ENCODE measurements at regions not wholly inside any gene's neighbourhood (a gene's known extent, or its start where the extent isn't known, plus 50 kb on each side); places are given as distances from the start of the nearest gene placed in this dataset.

DNA sequence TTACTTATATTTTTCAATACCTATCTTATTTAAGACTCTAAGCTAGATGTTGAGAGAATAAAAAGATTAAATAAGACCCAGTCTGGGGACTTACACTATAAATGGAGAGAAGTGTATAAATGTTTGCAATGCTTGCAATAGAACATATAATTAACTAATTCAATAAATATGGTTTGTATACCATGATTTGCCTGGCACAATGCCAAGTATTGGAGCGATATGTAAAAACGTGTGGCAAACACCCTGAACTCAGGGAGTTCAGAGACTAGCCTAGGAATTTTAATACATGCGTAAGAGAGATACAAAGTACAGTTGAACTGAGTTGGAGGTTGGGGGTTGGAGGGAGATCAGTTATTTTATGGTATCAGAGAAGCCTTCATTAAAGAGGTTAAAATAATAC, 251.8 kb upstream of the DDX18 start:
- no peak overlapping the region for H2AFZ ChIP-seq (ENCODE audit: low read length)
- ChIA-PET CTCF (no interaction called here), POLR2A (ENCODE audit: unreplicated experiment) (no interaction called here)
- DNase-seq = no peak
- no peaks in the 10 kb centered on the region for H3F3A ChIP-seq (ENCODE audit: low read length, unreplicated experiment)
- no peak overlapping the region for H3K9ac ChIP-seq (ENCODE audit: low read length)
- H3K27me3 ChIP-seq (ENCODE audit: low read length) = no peaks in the 10 kb centered on the region
- H3K4me2 ChIP-seq (ENCODE audit: low read length) = no peak overlapping the region
- TF ChIP-seq CTCF (conservative IDR thresholded peaks at IDR 0.05; ENCODE audit: low read depth, low read length) (no peak), EZH2phosphoT487 (IDR thresholded peaks at IDR 0.05; ENCODE audit: borderline replicate concordance, low read length) (no peak), EZH2 (IDR thresholded peaks at IDR 0.05; ENCODE audit: low read length, unreplicated experiment) (no peak)
- no peaks in the 10 kb centered on the region for H3K4me1 ChIP-seq (ENCODE audit: insufficient read depth, low read length)
- H3K27ac ChIP-seq (ENCODE audit: low read length) = no peak overlapping the region
- no peaks in the 10 kb centered on the region for H3K9me2 ChIP-seq (replicated peaks; ENCODE audit: low read length)
- no peaks in the 10 kb centered on the region for H3K9me3 ChIP-seq (ENCODE audit: low read length)
- BruUV-seq (replicated peaks) = no TSS peak
- H3K79me2 ChIP-seq (ENCODE audit: low read length) = no peaks in the 10 kb centered on the region
- H4K20me1 ChIP-seq (ENCODE audit: low read length) = no peaks in the 10 kb centered on the region
- intact Hi-C loops (cut with micrococcal nuclease) = no loop called here
- ATAC-seq = no peak
- H3K4me3 ChIP-seq (ENCODE audit: low read length) = no peak overlapping the region
- H3K36me3 ChIP-seq (ENCODE audit: low read depth, low read length) = no peaks in the 10 kb centered on the region

- no peak for DNase-seq
- Histone ChIP-seq H3K9ac (ENCODE audit: low read length) (no peak overlapping the region), H3K27ac (ENCODE audit: low read length) (no peak overlapping the region), H3K27me3 (ENCODE audit: low read length) (no peaks in the 10 kb centered on the region), H3K36me3 (ENCODE audit: low read depth, low read length) (no peaks in the 10 kb centered on the region), H3F3A (ENCODE audit: low read length, unreplicated experiment) (no peaks in the 10 kb centered on the region), H2AFZ (ENCODE audit: low read length) (no peak overlapping the region), H3K4me2 (ENCODE audit: low read length) (no peak overlapping the region), H3K4me1 (ENCODE audit: insufficient read depth, low read length) (no peaks in the 10 kb centered on the region), H3K4me3 (ENCODE audit: low read length) (no peak overlapping the region), H3K79me2 (ENCODE audit: low read length) (no peaks in the 10 kb centered on the region), H3K9me2 (replicated peaks; ENCODE audit: low read length) (no peaks in the 10 kb centered on the region), H4K20me1 (ENCODE audit: low read length) (no peaks in the 10 kb centered on the region), H3K9me3 (ENCODE audit: low read length) (no peaks in the 10 kb centered on the region)
- intact Hi-C loops (cut with micrococcal nuclease) = no loop called here
- ChIA-PET POLR2A (ENCODE audit: unreplicated experiment) (no interaction called here), CTCF (no interaction called here)
- TF ChIP-seq EZH2phosphoT487 (IDR thresholded peaks at IDR 0.05; ENCODE audit: borderline replicate concordance, low read length) (no peak), CTCF (conservative IDR thresholded peaks at IDR 0.05; ENCODE audit: low read depth, low read length) (no peak), EZH2 (IDR thresholded peaks at IDR 0.05; ENCODE audit: low read length, unreplicated experiment) (no peak)
- no peak for ATAC-seq
- no TSS peak for BruUV-seq (replicated peaks)
Measured at GRCh38 chr2:117571590-117572349, 242.7 kb upstream of the DDX18 start.

GRCh38 chr2:117587310-117587709, 227.2 kb upstream of the DDX18 start:
- Histone ChIP-seq H3F3A (ENCODE audit: low read length, unreplicated experiment) (no peaks in the 10 kb centered on the region), H3K4me3 (ENCODE audit: low read length) (no peak overlapping the region), H3K9ac (ENCODE audit: low read length) (no peak overlapping the region), H3K4me1 (ENCODE audit: insufficient read depth, low read length) (no peaks in the 10 kb centered on the region), H3K36me3 (ENCODE audit: low read depth, low read length) (no peaks in the 10 kb centered on the region), H4K20me1 (ENCODE audit: low read length) (no peaks in the 10 kb centered on the region), H3K27ac (ENCODE audit: low read length) (no peak overlapping the region), H3K27me3 (ENCODE audit: low read length) (no peaks in the 10 kb centered on the region), H3K4me2 (ENCODE audit: low read length) (no peak overlapping the region), H3K9me2 (replicated peaks; ENCODE audit: low read length) (no peaks in the 10 kb centered on the region), H2AFZ (ENCODE audit: low read length) (no peak overlapping the region), H3K79me2 (ENCODE audit: low read length) (no peaks in the 10 kb centered on the region), H3K9me3 (ENCODE audit: low read length) (no peaks in the 10 kb centered on the region)
- ATAC-seq (no peak), DNase-seq (no peak)
- BruUV-seq (replicated peaks) = no TSS peak
- ChIA-PET CTCF (no interaction called here), POLR2A (ENCODE audit: unreplicated experiment) (no interaction called here)
- TF ChIP-seq EZH2 (IDR thresholded peaks at IDR 0.05; ENCODE audit: low read length, unreplicated experiment) (no peak), CTCF (conservative IDR thresholded peaks at IDR 0.05; ENCODE audit: low read depth, low read length) (no peak), EZH2phosphoT487 (IDR thresholded peaks at IDR 0.05; ENCODE audit: borderline replicate concordance, low read length) (no peak)
- intact Hi-C loops (cut with micrococcal nuclease) = no loop called here

Measured in PC-3 (cell line).